ENCODE measurements at regions not wholly inside any gene's neighbourhood (a gene's known extent, or its start where the extent isn't known, plus 50 kb on each side); places are given as distances from the start of the nearest gene placed in this dataset.

DNA sequence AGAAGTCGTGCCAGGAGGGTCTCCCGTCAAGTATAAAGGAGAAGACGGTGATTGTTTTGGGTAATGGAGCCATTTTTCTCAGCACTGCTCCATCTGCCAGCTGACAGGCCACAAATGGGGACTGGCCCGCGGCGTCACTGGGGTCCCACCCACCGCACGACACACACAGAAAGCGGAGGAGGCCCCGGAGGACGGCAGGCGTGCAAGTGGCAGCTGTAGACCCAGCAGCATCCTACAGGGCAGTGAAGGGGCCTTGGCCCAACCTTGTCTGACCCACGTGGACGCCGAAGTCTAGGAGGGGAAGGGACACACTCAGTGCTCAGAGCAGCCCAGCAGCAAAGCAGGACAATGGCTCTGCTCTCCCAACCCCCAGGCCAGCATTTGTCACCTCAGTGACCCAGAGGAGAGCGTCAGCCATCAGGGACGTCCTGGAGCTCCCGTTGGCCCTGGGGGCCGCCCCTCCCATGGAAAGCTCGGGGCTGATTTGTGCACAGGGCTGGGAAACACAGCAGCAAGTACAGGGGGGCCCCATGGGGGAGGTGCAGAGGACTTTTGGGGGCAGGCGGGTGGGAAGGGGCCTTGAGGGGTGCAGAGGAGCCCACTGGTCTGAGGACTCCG is 644.4 kb downstream of the BRD1 start:
- no peak for ATAC-seq

- no peak for ATAC-seq
Measured at GRCh38 chr22:49182416-49182815, 645.3 kb downstream of the BRD1 start.

- no peak for ATAC-seq
Measured at GRCh38 chr22:49181942-49182341, 645.7 kb downstream of the BRD1 start.

- no peak for ATAC-seq
Measured at GRCh38 chr22:49181431-49181830, 646.2 kb downstream of the BRD1 start.

- ATAC-seq, result no peak
Measured at GRCh38 chr22:49180683-49181024, 647.0 kb downstream of the BRD1 start.

GRCh38 chr22:49179886-49180682 is 647.6 kb downstream of the BRD1 start:
- ATAC-seq, result no peak

- no peak for ATAC-seq
Measured at GRCh38 chr22:49179175-49179574, 648.5 kb downstream of the BRD1 start.

GRCh38 chr22:49178246-49179005 is 649.2 kb downstream of the BRD1 start:
- ATAC-seq, result no peak

- no peak for ATAC-seq
Measured at GRCh38 chr22:49177666-49178065, 650.0 kb downstream of the BRD1 start.

GRCh38 chr22:49176956-49177355 is 650.7 kb downstream of the BRD1 start:
- no peak for ATAC-seq

DNA sequence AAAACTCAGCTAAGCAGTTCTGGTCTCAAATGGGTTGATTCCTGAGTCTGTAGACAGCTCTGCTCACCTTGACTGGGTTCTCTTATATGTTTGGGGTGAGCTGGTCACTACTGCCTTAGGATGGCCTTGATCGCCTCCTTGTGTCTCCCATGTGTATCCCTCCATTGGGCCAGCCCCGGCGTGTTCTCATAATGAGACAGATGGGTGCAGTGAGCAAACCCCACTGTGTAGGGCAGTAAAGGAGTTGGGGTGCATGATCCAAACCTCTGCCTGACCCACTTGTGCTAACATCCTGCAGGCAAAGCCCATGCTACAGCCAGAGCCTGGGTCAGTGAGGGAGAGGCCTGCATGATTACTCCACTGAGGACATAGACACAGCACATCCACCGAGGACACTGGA is 657.6 kb downstream of the BRD1 start:
- no peak for ATAC-seq

- ATAC-seq, result no peak
Measured at GRCh38 chr22:49169074-49169744, 658.5 kb downstream of the BRD1 start.

- ATAC-seq, result no peak
Measured at GRCh38 chr22:49168219-49168813, 659.4 kb downstream of the BRD1 start.

- no peak for ATAC-seq
Measured at GRCh38 chr22:49166746-49167145, 660.9 kb downstream of the BRD1 start.

DNA sequence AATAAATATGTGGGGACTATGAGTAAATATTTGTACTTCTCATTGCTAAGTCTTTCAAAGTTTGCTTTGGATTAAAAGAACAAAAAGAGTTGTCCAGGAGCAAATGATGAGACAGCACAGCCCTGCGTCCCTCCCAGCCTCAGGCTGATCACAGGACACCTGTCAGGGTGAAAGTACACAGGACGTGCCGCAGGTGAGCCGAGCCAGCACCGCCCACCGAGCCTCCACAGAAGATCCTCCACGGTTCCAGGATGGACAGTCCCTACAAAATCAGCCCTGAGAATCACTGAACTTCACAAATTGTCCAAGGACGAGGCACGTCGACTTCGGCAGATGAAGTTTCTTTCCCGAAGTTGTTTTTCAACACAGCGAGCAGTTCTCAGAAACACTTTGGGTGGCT is 661.5 kb downstream of the BRD1 start:
- ATAC-seq, result no peak

GRCh38 chr22:49164773-49165320 is 662.8 kb downstream of the BRD1 start:
- ATAC-seq, result no peak

DNA sequence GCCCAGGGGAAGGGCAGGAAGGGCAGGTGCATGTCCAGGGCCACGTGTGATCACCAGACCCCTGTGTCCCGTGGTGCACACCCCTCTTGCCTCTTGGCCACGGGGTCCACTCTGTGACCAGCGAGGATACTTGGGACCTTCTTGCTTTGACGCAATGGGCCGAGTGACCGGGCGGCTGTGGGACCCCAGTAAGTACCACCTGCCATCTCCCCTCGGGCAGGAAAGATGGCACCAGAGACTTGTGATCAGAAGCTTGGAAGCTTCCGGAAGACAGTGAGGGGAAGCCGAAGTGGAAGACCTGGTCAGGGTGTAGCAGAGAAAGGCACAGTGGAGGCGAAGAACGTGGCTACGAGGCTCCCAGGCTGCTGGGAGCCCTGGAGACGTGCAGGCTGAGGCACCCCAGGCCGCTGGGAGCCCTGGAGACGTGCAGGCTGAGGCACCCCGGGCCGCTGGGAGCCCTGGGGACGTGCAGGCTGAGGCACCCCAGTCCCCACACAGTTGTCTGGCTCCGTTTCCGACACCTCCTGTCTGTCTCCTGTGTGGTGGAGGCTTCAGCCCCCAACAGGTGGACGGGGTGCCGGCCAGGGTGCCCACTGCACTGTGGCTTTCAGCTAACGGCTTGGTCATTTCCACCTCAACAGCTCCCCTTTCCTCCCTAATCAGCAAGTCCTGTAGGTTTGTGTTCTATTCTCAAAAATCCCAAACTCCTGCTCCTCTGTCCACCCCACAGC is 663.5 kb downstream of the BRD1 start:
- ATAC-seq, result no peak

DNA sequence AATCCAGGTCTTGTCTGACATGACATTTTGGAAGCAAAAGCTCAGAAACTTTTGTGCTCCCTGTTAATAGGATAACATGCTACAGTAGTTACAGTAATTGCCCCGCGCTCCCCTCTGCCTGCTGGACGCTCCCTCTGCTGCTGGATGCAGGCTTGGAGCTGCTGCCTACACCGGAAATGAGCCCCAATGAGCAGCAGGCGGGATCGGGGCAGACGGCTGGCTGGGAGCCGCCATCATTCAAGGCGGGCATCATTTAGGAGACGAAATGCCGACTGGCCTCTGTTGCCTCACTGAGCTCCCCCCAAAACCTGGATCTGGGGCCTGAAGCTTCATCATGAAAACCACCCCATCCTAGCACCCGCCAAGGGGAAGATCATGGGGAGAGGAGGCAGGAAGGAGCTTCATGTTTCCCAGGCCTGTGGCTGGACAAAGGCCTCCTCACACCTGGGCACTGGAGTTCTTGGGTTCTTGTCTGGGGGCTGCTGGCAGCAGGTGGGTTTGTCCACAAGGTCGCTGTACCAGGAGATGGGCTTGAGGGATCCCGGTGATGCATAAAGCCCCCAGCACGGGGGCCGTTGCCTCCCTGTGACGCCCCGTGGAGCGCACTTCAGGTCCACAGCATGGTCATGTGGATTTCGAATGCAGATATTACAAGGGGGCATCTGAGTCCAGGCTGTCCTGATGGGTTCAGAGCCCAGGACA is 664.3 kb downstream of the BRD1 start:
- no peak for ATAC-seq

GRCh38 chr22:49162841-49163240 is 664.8 kb downstream of the BRD1 start:
- ATAC-seq, result no peak

DNA sequence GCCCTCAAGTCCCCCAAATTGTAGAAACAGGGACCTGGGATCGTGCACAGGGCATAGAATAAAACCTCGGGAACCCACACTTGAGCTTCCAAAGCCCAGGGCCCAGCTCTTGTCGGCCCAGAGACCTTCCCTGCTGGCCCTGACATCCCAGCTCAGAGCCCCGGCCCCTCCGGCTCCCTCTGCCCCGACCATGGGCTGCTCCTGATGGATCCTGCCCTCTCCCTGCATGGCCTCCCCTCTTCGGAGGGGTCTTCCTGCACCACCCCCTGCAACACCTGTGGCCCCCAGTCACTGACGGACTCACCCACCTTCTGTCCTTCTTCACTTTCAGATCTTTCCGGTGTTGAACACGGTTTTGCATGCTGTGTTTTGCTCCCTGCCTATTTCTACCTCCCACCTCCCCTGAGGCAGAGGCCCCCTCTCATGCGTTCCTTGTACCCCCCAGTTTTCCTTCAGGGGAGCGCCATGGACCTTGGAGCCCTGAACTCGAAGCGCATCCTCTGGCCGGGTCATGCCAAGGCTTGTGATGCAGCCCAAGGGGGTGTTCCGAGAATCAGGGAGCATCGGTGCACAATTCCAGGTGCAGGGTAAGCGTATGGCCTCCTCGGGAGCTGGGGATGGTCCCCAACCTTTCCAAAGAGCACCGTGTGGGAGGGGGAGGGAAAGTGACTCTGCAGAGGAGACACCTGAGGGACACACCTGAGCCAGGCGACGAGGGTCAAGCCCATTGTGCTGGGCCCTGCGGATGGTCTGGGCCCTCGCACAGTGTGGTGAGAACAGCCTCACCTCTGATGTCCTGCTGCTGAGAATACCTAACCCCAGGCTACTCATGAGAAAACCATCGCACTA is 666.4 kb downstream of the BRD1 start:
- ATAC-seq, result no peak

Measured in activated CD4-positive, CD25-positive, alpha-beta regulatory T cell treated with anti-CD3 and anti-CD28 coated beads, Interleukin-2, amount 50 U/mL, for 24 hours (primary cell).